H1 (cell line): ENCODE measurements at regions not wholly inside any gene's neighbourhood (a gene's known extent, or its start where the extent isn't known, plus 50 kb on each side); places are given as distances from the start of the nearest gene placed in this dataset.

Experiments used
- CTCF ChIA-PET: fragments of 300-600 bp; sonication (Branson Sonifier 250); formaldehyde crosslinking; loops from one replicate; lab custom pipeline; 2021; ENCODE audit not compliant: partially characterized antibody; lab: Charles Lee
- POLR2A ChIA-PET: fragments of 300-600 bp; sonication (Branson Sonifier 250); formaldehyde crosslinking; loops from one replicate; lab custom pipeline; 2021; ENCODE audit warnings: inconsistent platforms; ENCODE audit not compliant: partially characterized antibody; lab: Charles Lee
- DNase-seq, 2 experiments: peaks; one replicate each; pipeline versions ENCODE4 v3.0.0 to v3.0.0-alpha.2; 2010 to 2022; ENCODE audit warnings: low spot score in 2 of 2, low read depth in 1 of 2, mixed read lengths in 1 of 2
- FAIRE-seq: peaks from 2 replicates; lab custom pipeline; 2011; peaks lifted over from hg19 to GRCh38; lab: Jason Lieb, UNC
- H2AFZ ChIP-seq: 2 replicates; pipeline ENCODE4 v1.8.1; 2012; ENCODE audit warnings: low read length, inconsistent platforms
- H2AK5ac ChIP-seq: 2 replicates; pipeline ENCODE4 v1.6.1; 2013; ENCODE audit warnings: low read depth, low read length
- H2BK120ac ChIP-seq: replicated peaks from 2 replicates; pipeline ENCODE3; 2013; ENCODE audit warnings: low read depth, low read length, inconsistent platforms
- H2BK12ac ChIP-seq: 2 replicates; pipeline ENCODE4 v1.6.1; 2013; ENCODE audit warnings: low read depth, low read length
- H2BK15ac ChIP-seq: 2 replicates; pipeline ENCODE4 v1.6.1; 2013; ENCODE audit warnings: low read length
- H2BK20ac ChIP-seq: 2 replicates; pipeline ENCODE4 v1.6.1; 2013; ENCODE audit warnings: low read length
- H2BK5ac ChIP-seq: 2 replicates; pipeline ENCODE4 v1.6.1; 2013; ENCODE audit warnings: low read depth, low read length
- H3K14ac ChIP-seq: 2 replicates; pipeline ENCODE4 v1.6.1; 2013; ENCODE audit warnings: inconsistent platforms; ENCODE audit not compliant: insufficient read length
- H3K18ac ChIP-seq: 2 replicates; pipeline ENCODE4 v1.6.1; 2013; ENCODE audit warnings: low read length; ENCODE audit errors: extremely low read depth
- H3K23ac ChIP-seq: 2 replicates; pipeline ENCODE4 v1.6.1; 2013; ENCODE audit warnings: inconsistent platforms; ENCODE audit not compliant: insufficient read length
- H3K23me2 ChIP-seq: 2 replicates; pipeline ENCODE4 v1.6.1; 2013; ENCODE audit warnings: low read depth, low read length
- H3K27ac ChIP-seq: 2 replicates; pipeline ENCODE4 v1.6.1; 2011; ENCODE audit warnings: low read depth, low read length, inconsistent platforms
- H3K27me3 ChIP-seq, 4 experiments: replicated peaks in 1 of 4; 1 replicate in 1 of 4; 2 replicates in 3 of 4; pipeline versions ENCODE4 v1.6.1 to v1.8.1; 2011 to 2013; ENCODE audit warnings: low read length in 3 of 4, mild to moderate bottlenecking in 3 of 4, inconsistent platforms in 2 of 4, mixed read lengths in 2 of 4, moderate library complexity in 1 of 4; ENCODE audit not compliant: control insufficient read depth in 3 of 4, insufficient read depth in 3 of 4; ENCODE audit errors: extremely low read depth in 1 of 4
- H3K36me3 ChIP-seq, 4 experiments: 2 replicates each; pipeline versions ENCODE4 v1.6.1 to v1.8.1; 2011 to 2013; ENCODE audit warnings: mild to moderate bottlenecking in 4 of 4, low read length in 3 of 4, moderate library complexity in 2 of 4, control low read depth in 1 of 4, inconsistent platforms in 1 of 4; ENCODE audit not compliant: insufficient read depth in 4 of 4, control insufficient read depth in 2 of 4
- H3K4ac ChIP-seq: replicated peaks from 2 replicates; pipeline ENCODE3; 2013; ENCODE audit warnings: low read length, low read depth, mixed read lengths, inconsistent platforms; ENCODE audit not compliant: insufficient read length
- H3K4me1 ChIP-seq, 4 experiments: replicated peaks in 1 of 4; 1 replicate in 1 of 4; 2 replicates in 3 of 4; pipeline versions ENCODE4 v1.6.1 to v1.8.1; 2011 to 2013; ENCODE audit warnings: low read length in 3 of 4, inconsistent platforms in 2 of 4, mixed read lengths in 1 of 4; ENCODE audit not compliant: insufficient read depth in 4 of 4, control insufficient read depth in 3 of 4
- H3K4me2 ChIP-seq, 2 experiments: 2 replicates each; pipeline versions ENCODE4 v1.6.1 to v1.8.1; 2011 to 2013; ENCODE audit warnings: low read depth in 2 of 2, low read length in 2 of 2, control low read depth in 1 of 2, inconsistent platforms in 1 of 2, mild to moderate bottlenecking in 1 of 2; ENCODE audit not compliant: insufficient read depth in 1 of 2
- H3K4me3 ChIP-seq, 4 experiments: fragments of 200-600, 300-600 bp in 1 of 4; sonication (generic), shearing (Covaris generic), sonication (Bioruptor Twin) in 1 of 4; 2 replicates each; pipeline versions ENCODE4 v1.5.1 to v1.8.1; 2011 to 2016; ENCODE audit warnings: low read length in 4 of 4, low read depth in 3 of 4, control low read depth in 2 of 4, inconsistent platforms in 2 of 4, mild to moderate bottlenecking in 2 of 4, mixed read lengths in 1 of 4, moderate library complexity in 1 of 4; ENCODE audit not compliant: insufficient read depth in 2 of 4; ENCODE audit errors: extremely low read depth in 1 of 4
- H3K56ac ChIP-seq: replicated peaks from 2 replicates; pipeline ENCODE3; 2013; ENCODE audit warnings: low read depth, mild to moderate bottlenecking, mixed read lengths, low read length, inconsistent platforms; ENCODE audit not compliant: insufficient read length
- H3K79me1 ChIP-seq: 2 replicates; pipeline ENCODE4 v1.6.1; 2013; ENCODE audit warnings: low read depth, low read length, control low read depth
- H3K79me2 ChIP-seq, 2 experiments: 2 replicates each; pipeline versions ENCODE4 v1.6.1 to v1.8.1; 2012 to 2013; ENCODE audit warnings: low read length in 2 of 2, mild to moderate bottlenecking in 2 of 2, inconsistent platforms in 1 of 2; ENCODE audit not compliant: insufficient read depth in 2 of 2, control insufficient read depth in 1 of 2
- H3K9ac ChIP-seq, 4 experiments: replicated peaks in 1 of 4; 1 replicate in 1 of 4; 2 replicates in 3 of 4; pipeline versions ENCODE4 v1.6.1 to v1.8.1; 2011 to 2013; ENCODE audit warnings: low read depth in 3 of 4, low read length in 3 of 4, control low read depth in 2 of 4, mild to moderate bottlenecking in 2 of 4, moderate library complexity in 2 of 4, inconsistent platforms in 1 of 4; ENCODE audit errors: extremely low read depth in 1 of 4
- H3K9me3 ChIP-seq, 2 experiments: 2 replicates each; pipeline versions ENCODE4 v1.6.1 to v1.8.1; 2012 to 2013; ENCODE audit warnings: mild to moderate bottlenecking in 2 of 2, moderate library complexity in 2 of 2, control low read depth in 1 of 2, inconsistent platforms in 1 of 2, low read depth in 1 of 2, low read length in 1 of 2, mixed read lengths in 1 of 2; ENCODE audit not compliant: insufficient read depth in 2 of 2
- H4K20me1 ChIP-seq, 2 experiments: replicated peaks in 1 of 2; 2 replicates each; pipeline versions ENCODE3 to v1.8.1; 2011 to 2013; ENCODE audit warnings: inconsistent platforms in 2 of 2, low read length in 2 of 2, mild to moderate bottlenecking in 1 of 2; ENCODE audit not compliant: insufficient read depth in 2 of 2, control insufficient read depth in 1 of 2
- H4K5ac ChIP-seq: 2 replicates; pipeline ENCODE4 v1.6.1; 2013; ENCODE audit warnings: low read length, low read depth, mixed read lengths, inconsistent platforms; ENCODE audit not compliant: insufficient read length
- H4K8ac ChIP-seq: 2 replicates; pipeline ENCODE4 v1.8.0; 2013; ENCODE audit warnings: mild to moderate bottlenecking, moderate library complexity, low read length, inconsistent platforms; ENCODE audit not compliant: insufficient read depth; ENCODE audit errors: extremely low read depth
- H4K91ac ChIP-seq: replicated peaks from 2 replicates; pipeline ENCODE3; 2013; ENCODE audit warnings: low read length, mixed read lengths, inconsistent platforms; ENCODE audit not compliant: insufficient read length
- EGR1 ChIP-seq: IDR thresholded peaks from 2 replicates; pipeline ENCODE4 v1.6.1; 2011; ENCODE audit warnings: low read depth, low read length, borderline replicate concordance
- WGBS, 2 experiments: shearing (Covaris generic) in 1 of 2; methylation state at CpG; one replicate each; pipeline versions ENCODE4 v1.1.6 to v1.1.7; 2013 to 2015; ENCODE audit warnings: low lambda C conversion rate in 2 of 2, mixed read lengths in 2 of 2, inconsistent platforms in 1 of 2, low coverage in 1 of 2, missing lambda C conversion rate in 1 of 2; ENCODE audit not compliant: insufficient replicate concordance in 2 of 2, insufficient coverage in 1 of 2, insufficient read length in 1 of 2; ENCODE audit errors: extremely low coverage in 1 of 2, missing lambda C conversion rate in 1 of 2; 5-methylcytosine and 5-hydroxymethylcytosine counted together

- Histone ChIP-seq H3K4ac (no peak overlapping the region), H2BK20ac (no peak overlapping the region), H3K27me3 (peaks cover 0 to 12% (median 7%) of the 10 kb centered on the region in 4 experiments; a peak in 6 of 7 replicates), H3K14ac (no peak overlapping the region), H2BK120ac (no peak overlapping the region), H4K91ac (no peak overlapping the region), H3K4me1 (peaks cover 6 to 10% (median 6%) of the 10 kb centered on the region in 4 experiments), H3K4me3 (no peak overlapping the region), H3K56ac (no peak overlapping the region), H4K8ac (no peak overlapping the region), H3K18ac (no peak overlapping the region), H2AFZ (no peak overlapping the region), H3K23ac (no peak overlapping the region), H3K79me2 (no peaks in the 10 kb centered on the region), H3K9me3 (no peaks in the 10 kb centered on the region), H3K9ac (no peak overlapping the region), H3K27ac (no peak overlapping the region), H2AK5ac (no peak overlapping the region), H3K23me2 (peaks cover 8% of the 10 kb centered on the region; the same call in 1 of the 2 replicates), H4K20me1 (no peaks in the 10 kb centered on the region), H4K5ac (no peak overlapping the region), H3K36me3 (no peaks in the 10 kb centered on the region; a peak in 1 of 8 replicates), H3K79me1 (no peaks in the 10 kb centered on the region; the same call in none of the 2 replicates), H2BK15ac (no peak overlapping the region), H2BK12ac (no peak overlapping the region), H2BK5ac (no peak overlapping the region), H3K4me2 (no peak overlapping the region)
- DNase-seq (no peak), FAIRE-seq (no peak)
- 87% methylated on average over 3 of the region's 3 CpGs; no CpG with 5 or more reads in 1 of the 2 experiments for WGBS, 2 experiments
- ChIA-PET POLR2A (interaction anchor here (0.8 kb wide), 1 partner anchor 79 kb away, joined by 4 read pairs; no protein-coding TSS in a partner anchor), CTCF (interaction anchor here (2.1 kb wide), 1 partner anchor 10 kb away, joined by 6 read pairs; no protein-coding TSS in a partner anchor)
- TF ChIP-seq EGR1, result no peak
These were observed 60.2 kb downstream of the NDUFS5 start for GRCh38 chr1:39086386-39086785.
